ENCODE measurements at regions not wholly inside any gene's neighbourhood (a gene's known extent, or its start where the extent isn't known, plus 50 kb on each side); places are given as distances from the start of the nearest gene placed in this dataset.
"Not testable (repeated sequence)": the region's sequence is repeated elsewhere in the genome, so short reads cannot be mapped to it uniquely, and the experiment has no call there.

DNA sequence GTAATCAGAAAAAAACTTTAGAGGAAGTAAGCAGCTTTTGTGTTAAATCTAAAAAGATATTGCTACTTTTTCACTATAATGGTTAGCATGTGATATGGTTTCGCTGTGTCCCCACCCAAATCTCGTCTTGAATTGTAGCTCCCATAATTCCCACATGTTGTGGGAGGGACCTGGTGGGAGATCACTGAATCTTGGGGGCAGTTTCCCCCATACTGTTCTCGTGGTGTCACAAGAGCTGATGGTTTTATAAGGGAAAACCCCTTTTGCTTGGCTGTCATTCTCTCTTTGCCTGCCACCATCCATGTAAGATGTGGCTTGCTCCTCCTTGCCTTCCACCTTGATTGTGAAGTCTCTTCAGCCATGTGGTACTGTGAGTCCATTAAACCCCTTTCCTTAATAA lies 117.1 kb downstream of the KCNJ2 start:
- no peak for DNase-seq

- no peak for DNase-seq
Observed at GRCh38 chr17:70288540-70289290, 119.4 kb downstream of the KCNJ2 start.

- no peak for DNase-seq
Observed at GRCh38 chr17:70290770-70291169, 121.4 kb downstream of the KCNJ2 start.

DNA sequence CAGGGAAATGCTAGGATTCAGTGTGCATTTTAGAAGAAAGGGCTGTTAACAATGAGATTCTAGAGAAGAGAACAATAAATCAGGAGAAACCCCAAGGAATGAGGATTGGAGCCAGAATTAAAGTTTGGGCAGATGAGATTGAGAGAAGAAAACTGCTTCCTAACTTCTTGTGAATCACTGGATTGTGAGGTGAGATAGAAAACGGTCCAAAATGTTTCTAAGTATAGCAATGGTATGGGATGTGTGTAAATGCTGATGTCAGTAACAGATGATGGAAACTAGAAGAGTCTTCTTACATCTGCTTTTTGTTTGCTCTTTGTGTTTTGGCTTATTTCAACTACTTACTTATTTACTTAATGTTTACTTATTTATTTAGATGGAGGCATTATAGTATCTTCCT lies 123.0 kb downstream of the KCNJ2 start:
- no peak for DNase-seq

DNA sequence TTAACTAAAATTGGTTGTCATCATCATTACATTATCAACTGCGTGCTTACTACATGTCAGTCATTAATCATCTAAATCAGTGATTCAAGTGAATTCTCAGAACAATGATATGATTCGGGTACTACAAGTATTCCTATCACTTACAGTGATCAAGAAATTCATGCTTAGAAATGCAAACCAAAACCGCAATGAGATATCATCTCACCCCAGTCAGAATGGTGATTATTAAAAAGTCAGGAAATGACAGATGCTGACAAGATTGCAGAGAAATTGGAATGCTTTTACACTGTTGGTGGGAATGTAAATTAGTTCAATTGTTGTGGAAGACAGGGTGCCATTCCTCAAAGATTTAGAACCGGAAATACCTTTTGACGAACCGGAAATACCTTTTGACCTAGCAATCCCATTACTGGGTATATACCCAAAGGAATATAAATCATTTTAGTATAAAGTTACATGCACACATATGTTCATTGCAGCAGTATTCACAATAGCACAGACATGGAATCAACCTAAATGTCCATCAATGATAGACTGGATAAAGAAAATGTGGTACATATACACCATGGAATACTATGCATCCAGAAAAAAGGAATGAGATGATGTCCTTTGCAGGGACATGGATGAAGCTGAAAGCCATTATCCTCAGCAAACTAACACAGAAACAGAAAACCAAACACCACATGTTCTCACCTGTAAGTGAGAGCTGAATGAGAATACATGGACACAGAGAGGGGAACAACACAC lies 124.4 kb downstream of the KCNJ2 start:
- not testable (repeated sequence) for DNase-seq

DNA sequence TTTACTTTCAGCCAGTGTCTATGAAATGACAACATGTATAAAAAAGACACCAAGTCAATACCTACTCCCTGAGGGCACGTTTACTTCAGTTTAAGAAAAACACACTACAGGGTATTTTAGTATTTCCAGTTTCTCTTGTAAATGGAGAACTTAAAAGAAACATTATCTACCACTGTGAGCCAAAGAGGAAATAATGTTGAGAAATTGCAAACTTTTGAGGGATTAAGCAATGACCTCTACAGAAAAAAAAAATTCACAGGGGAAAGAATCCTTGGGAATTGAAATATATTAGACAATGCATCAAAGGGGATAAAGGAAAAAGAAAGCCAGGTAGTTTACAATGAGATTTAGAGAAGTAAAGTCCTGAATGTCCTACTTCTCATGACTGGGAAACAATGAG lies 126.0 kb downstream of the KCNJ2 start:
- no peak for DNase-seq

GRCh38 chr17:70295731-70296130 lies 126.4 kb downstream of the KCNJ2 start:
- DNase-seq = no peak

DNA sequence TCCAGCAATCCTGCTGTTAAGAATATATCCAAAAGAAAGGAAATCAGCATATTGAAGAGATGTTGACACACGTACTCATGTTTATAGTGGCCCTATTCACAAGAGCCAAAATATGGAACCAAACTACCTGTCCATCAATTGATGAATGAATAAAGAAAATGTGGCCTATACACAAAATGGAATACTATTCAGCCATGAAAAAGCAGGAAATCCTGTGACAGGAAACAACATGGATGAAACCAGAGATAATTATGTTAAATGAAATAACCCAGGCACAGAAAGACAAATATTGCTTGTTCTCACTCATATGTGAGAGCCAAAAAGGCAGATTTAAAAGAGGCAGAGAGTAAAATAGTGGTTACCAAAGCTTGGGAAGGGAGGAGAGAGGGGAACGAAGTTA lies 127.1 kb downstream of the KCNJ2 start:
- no peak for DNase-seq

GRCh38 chr17:70297397-70297796 lies 128.1 kb downstream of the KCNJ2 start:
- DNase-seq = no peak

- DNase-seq = no peak
Observed at GRCh38 chr17:70298929-70299531, 129.7 kb downstream of the KCNJ2 start.

- peak; percentile 12 for DNase-seq
Observed at GRCh38 chr17:70307430-70308225, 138.3 kb downstream of the KCNJ2 start.

DNA sequence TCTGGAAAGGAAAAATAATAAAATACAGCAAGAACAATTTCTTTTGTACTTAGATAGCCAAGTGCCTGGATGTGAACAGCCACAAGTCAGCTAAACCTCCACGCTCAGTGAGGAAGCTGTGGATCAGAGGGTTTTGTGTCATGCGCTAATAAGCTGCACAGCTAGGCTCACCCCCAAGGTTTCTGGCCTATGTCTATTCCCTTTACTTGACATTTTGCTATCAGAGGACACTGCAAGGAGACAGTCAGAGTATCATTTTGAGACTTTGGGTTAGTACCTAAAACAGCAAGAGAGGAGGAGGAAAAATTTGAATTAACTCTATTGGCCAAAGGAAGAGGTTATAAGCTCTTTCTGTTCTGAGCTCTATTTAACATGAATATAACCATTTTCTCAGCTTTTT lies 139.3 kb downstream of the KCNJ2 start:
- no peak for DNase-seq

GRCh38 chr17:70310221-70310672 lies 140.9 kb downstream of the KCNJ2 start:
- DNase-seq = no peak

- no peak for DNase-seq
Observed at GRCh38 chr17:70313086-70313852, 143.9 kb downstream of the KCNJ2 start.

GRCh38 chr17:70314096-70314495 lies 144.8 kb downstream of the KCNJ2 start:
- no peak for DNase-seq

DNA sequence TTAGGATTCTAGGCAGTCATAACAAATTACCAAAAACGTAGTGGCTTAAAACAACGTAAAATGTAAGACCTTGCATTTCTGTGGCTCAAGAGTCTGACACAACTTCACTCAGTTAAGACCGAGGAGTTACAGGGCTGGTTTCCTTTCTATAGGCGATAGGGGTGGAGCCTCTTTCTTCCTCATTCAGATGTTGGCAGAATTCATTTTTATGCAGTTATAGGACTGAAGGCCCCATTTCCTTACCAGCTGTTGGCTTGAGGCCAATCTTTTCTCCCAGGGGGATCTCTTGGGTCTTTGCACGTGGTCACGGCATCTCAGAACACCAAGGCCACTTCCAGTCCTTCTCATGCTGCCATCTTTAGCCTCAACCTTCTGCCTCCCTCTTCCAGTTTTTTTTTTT lies 145.2 kb downstream of the KCNJ2 start:
- DNase-seq = no peak

DNA sequence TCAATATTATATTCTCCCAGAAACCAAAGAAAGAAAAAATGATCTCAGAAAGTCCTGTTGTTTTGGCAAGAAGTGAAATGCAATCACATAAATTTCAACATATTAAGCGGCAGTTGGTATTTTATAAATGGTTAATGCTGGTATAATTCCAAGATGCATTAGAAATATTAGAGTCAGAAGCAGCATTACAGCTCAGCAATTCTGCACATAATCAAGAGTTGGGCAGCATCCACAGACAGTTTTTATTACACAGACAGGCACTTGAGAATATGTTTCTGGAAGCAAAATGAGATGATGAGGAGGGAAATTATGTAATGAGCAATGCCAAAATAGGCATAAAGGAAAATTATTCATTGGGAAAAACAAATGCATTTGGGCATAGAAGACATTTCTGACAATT lies 148.1 kb downstream of the KCNJ2 start:
- no peak for DNase-seq

GRCh38 chr17:70318051-70318450 lies 148.7 kb downstream of the KCNJ2 start:
- no peak for DNase-seq

GRCh38 chr17:70319516-70319915 lies 150.2 kb downstream of the KCNJ2 start:
- DNase-seq = no peak

GRCh38 chr17:70320673-70321345 lies 151.5 kb downstream of the KCNJ2 start:
- DNase-seq = no peak

DNA sequence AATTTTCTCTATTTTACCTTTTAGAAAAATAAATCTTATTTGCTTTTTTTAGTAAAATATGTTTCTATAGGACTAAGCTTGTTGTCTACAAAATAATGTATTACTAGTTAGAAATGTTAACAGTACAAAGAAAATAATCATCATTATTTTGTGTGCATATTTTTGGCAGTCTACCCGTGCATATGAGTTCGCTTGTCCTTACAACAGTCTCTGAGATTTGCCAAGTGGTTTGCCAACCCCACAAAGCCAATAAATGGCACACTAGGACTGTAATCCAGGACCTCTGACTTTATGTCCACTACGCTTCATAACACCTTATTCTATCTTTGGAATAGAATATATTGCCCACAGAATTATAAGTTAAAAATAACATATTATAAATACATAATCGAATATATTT lies 152.0 kb downstream of the KCNJ2 start:
- no peak for DNase-seq

DNA sequence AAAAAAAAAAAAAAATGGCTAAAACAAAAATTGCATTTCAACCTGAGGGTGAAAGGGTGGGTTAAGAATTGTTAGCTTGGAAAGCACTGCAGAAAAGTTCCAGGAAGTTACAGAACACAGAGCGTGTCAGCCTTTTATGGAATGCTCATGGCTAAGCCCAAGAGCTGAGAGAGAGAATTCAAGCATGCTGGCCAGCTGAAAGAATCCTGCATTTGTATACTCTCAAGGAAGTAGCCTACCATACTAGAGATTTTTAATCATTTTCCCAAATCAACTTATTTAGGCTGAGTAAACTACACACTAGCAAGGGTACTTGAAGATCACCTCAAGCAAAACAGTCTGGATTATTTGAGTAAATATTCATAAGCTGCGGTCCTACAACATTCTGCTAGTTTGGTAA lies 153.9 kb downstream of the KCNJ2 start:
- DNase-seq = no peak
